GM12891 (cell line): ENCODE measurements at regions not wholly inside any gene's neighbourhood (a gene's known extent, or its start where the extent isn't known, plus 50 kb on each side); places are given as distances from the start of the nearest gene placed in this dataset.
A peak's percentile ranks its signal among the peaks of the same experiment; 100 is the strongest.

Experiments
- DNase-seq: peaks from one replicate; pipeline ENCODE4 v3.0.0; 2011; ENCODE audit warnings: low spot score; ENCODE audit not compliant: insufficient read length
- FAIRE-seq: peaks from 2 replicates; lab custom pipeline; 2011; peaks lifted over from hg19 to GRCh38; lab: Jason Lieb, UNC
- PAX5 ChIP-seq: IDR thresholded peaks from 2 replicates; pipeline ENCODE4 v1.6.1; 2011; ENCODE audit warnings: low read length, moderate library complexity, mild to moderate bottlenecking; ENCODE audit not compliant: insufficient read depth, severe bottlenecking
- POLR2A ChIP-seq: IDR thresholded peaks from 2 replicates; pipeline ENCODE4 v1.6.1; 2011; ENCODE audit warnings: low read depth, low read length, control low read depth
- POLR2AphosphoS5 ChIP-seq: IDR thresholded peaks from 2 replicates; pipeline ENCODE4 v1.6.1; 2011; ENCODE audit warnings: low read depth, low read length, control low read depth
- POU2F2 ChIP-seq: IDR thresholded peaks from 2 replicates; pipeline ENCODE4 v1.6.1; 2011; ENCODE audit warnings: low read depth, mild to moderate bottlenecking, control low read depth, low read length, moderate library complexity
- SPI1 ChIP-seq: IDR thresholded peaks from 2 replicates; pipeline ENCODE4 v1.6.1; 2011; ENCODE audit warnings: low read depth, low read length, control low read depth
- TAF1 ChIP-seq: IDR thresholded peaks from 2 replicates; pipeline ENCODE4 v1.6.1; 2011; ENCODE audit warnings: low read depth, low read length, control low read depth

GRCh38 chr13:62524061-62524460 lies 1108.4 kb upstream of the PCDH20 start:
- DNase-seq (no peak), FAIRE-seq (no peak)
- TF ChIP-seq TAF1 (no peak), POLR2AphosphoS5 (no peak), PAX5 (no peak)

GRCh38 chr13:62512194-62513141 lies 1096.8 kb upstream of the PCDH20 start:
- TF ChIP-seq POLR2A (no peak), SPI1 (no peak), PAX5 (no peak), POU2F2 (no peak), POLR2AphosphoS5 (no peak), TAF1 (no peak)
- FAIRE-seq (peak; percentile 91), DNase-seq (no peak)

- peak; percentile 40 for FAIRE-seq
- TF ChIP-seq PAX5 (no peak), POU2F2 (no peak), SPI1 (no peak), POLR2AphosphoS5 (no peak), TAF1 (no peak), POLR2A (no peak)
- DNase-seq, result no peak
Measured at GRCh38 chr13:62510906-62511655, 1095.4 kb upstream of the PCDH20 start.

GRCh38 chr13:62502588-62502987 lies 1086.9 kb upstream of the PCDH20 start:
- no peak for TF ChIP-seq POU2F2
- TF ChIP-seq POLR2AphosphoS5, result no peak
- no peak for TF ChIP-seq PAX5
- TF ChIP-seq POLR2A, result no peak
- TF ChIP-seq TAF1, result no peak
- TF ChIP-seq SPI1, result no peak
- DNase-seq (no peak), FAIRE-seq (no peak)

GRCh38 chr13:62489731-62490130 lies 1074.1 kb upstream of the PCDH20 start:
- no peak for TF ChIP-seq POLR2A
- TF ChIP-seq POU2F2, result no peak
- TF ChIP-seq POLR2AphosphoS5, result no peak
- no peak for TF ChIP-seq SPI1
- no peak for TF ChIP-seq PAX5
- no peak for TF ChIP-seq TAF1
- FAIRE-seq, result no peak

GRCh38 chr13:62483774-62484173 lies 1068.1 kb upstream of the PCDH20 start:
- FAIRE-seq (no peak), DNase-seq (no peak)
- no peak for TF ChIP-seq SPI1
- TF ChIP-seq PAX5, result no peak
- no peak for TF ChIP-seq POU2F2
- TF ChIP-seq POLR2AphosphoS5, result no peak
- no peak for TF ChIP-seq TAF1
- TF ChIP-seq POLR2A, result no peak

More at GRCh38 chr13:62489731-62490130, 1074.1 kb upstream of the PCDH20 start:
- no peak for DNase-seq

DNA sequence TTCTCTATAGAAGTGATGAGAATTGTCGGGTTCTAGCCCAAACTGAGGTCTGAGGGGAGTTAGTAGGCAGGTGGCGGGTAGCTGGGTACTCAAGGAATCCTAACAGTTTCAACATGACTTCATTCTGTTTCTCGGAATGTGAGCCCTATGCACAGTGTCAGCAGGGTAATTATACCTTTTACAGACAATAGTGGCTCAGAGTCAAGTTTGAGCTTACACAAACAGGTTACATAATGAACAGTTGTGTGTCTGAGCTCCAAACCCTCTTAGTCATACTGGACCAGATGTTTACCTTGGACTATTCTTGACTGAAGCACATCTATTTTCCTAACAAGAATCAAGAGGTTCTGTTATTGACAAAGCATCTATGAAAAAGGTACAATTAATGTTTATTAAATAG lies 1066.7 kb upstream of the PCDH20 start:
- TF ChIP-seq PAX5 (no peak), POU2F2 (no peak), POLR2AphosphoS5 (no peak), POLR2A (no peak), SPI1 (no peak), TAF1 (no peak)
- no peak for DNase-seq
- no peak for FAIRE-seq

- no peak for FAIRE-seq
- DNase-seq, result no peak
- TF ChIP-seq PAX5, result no peak
- no peak for TF ChIP-seq POLR2AphosphoS5
- TF ChIP-seq TAF1, result no peak
- no peak for TF ChIP-seq POLR2A
- TF ChIP-seq SPI1, result no peak
- no peak for TF ChIP-seq POU2F2
Measured at GRCh38 chr13:62473944-62474237, 1058.2 kb upstream of the PCDH20 start.

DNA sequence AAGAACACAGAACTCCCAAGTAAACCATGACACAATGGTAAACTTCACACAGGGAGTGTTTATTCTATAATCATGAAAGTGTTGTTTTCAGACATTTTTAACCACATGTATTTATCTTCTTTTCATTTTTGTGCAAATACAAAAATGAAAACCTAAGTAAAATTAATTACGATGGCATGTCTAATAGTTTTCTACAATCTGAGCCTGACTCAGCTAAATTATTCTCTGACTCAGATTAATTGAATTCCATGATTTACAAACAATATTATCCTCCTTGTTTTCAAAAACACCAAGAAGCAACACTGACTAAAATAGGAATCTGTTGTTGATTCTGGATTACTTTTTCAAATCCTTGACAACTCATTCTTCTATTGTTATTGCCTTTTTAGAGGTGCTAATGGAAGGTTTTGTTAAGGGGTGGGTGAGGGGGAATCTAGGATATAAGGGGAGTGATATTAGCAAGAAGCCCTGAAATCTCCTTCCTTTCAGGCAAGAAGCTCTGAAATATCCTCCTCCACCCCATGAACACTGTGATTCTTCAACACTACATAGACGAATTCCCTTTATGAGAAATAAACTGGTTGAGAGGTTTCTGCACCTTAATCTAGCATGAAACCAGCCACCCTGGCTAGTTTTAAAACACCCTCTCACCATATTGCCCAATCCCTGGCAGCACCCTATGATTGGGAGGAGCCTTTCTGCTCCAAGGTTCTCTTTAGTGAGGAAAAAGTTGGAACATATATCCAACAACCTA lies 1057.7 kb upstream of the PCDH20 start:
- FAIRE-seq (no peak), DNase-seq (no peak)
- TF ChIP-seq TAF1, result no peak
- no peak for TF ChIP-seq POLR2A
- TF ChIP-seq POU2F2, result no peak
- no peak for TF ChIP-seq SPI1
- no peak for TF ChIP-seq PAX5
